Vagina (tissue), 2 donors: ENCODE measurements at regions not wholly inside any gene's neighbourhood (a gene's known extent, or its start where the extent isn't known, plus 50 kb on each side); places are given as distances from the start of the nearest gene placed in this dataset.

Experiments used
- POLR2AphosphoS5 ChIP-seq, 2 donors: sonication (generic); formaldehyde crosslinking; IDR thresholded peaks; one replicate each; pipeline ENCODE4 v1.9.0; 2017; ENCODE audit warnings: antibody characterized with exemption in 2 of 2, mild to moderate bottlenecking in 2 of 2, low read depth in 1 of 2; ENCODE audit not compliant: insufficient read depth in 1 of 2
- TF ChIP-seq, protein P1 (sequence below), 3 experiments: fragments of 450-650 bp in 2 of 3; fragments of 200-600 bp in 1 of 3; sonication (generic) in 1 of 3; IDR thresholded peaks; one replicate each; pipeline ENCODE4 v1.5.1; 2017 to 2019; ENCODE audit warnings: antibody characterized with exemption in 3 of 3, mild to moderate bottlenecking in 2 of 3, moderate library complexity in 2 of 3

DNA sequence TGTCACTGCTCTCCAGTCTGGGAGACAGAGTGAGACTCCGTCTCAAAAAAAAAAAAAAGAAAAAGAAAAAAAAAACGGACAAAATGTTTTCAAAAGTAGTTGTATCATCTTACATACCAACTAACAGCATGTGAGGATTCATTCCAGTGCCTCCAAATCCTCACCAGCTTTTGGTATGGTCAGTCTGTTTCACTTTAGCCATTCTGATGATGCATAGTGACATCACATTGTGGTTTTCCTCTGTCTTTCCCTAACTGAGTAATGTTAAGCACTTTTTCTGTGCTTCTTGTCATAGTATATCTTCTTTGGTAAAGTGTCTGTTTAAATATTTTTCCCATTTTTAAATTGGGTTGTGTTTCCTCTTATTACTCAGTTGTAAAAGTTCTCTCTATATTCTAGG lies 251.4 kb upstream of the CTBP2 start:
- TF ChIP-seq POLR2AphosphoS5 (IDR thresholded peaks at IDR 0.05; ENCODE audit: insufficient read depth in 1 of 2, low read depth in 1 of 2): no peak
- TF ChIP-seq, protein P1, sequence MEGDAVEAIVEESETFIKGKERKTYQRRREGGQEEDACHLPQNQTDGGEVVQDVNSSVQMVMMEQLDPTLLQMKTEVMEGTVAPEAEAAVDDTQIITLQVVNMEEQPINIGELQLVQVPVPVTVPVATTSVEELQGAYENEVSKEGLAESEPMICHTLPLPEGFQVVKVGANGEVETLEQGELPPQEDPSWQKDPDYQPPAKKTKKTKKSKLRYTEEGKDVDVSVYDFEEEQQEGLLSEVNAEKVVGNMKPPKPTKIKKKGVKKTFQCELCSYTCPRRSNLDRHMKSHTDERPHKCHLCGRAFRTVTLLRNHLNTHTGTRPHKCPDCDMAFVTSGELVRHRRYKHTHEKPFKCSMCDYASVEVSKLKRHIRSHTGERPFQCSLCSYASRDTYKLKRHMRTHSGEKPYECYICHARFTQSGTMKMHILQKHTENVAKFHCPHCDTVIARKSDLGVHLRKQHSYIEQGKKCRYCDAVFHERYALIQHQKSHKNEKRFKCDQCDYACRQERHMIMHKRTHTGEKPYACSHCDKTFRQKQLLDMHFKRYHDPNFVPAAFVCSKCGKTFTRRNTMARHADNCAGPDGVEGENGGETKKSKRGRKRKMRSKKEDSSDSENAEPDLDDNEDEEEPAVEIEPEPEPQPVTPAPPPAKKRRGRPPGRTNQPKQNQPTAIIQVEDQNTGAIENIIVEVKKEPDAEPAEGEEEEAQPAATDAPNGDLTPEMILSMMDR (IDR thresholded peaks at IDR 0.05): no peak
